Stimulated activated CD8-positive, alpha-beta memory T cell treated with anti-CD3 and anti-CD28 coated beads, Interleukin-4, amount 100 ng/mL, for 48 hours (primary cell): ENCODE measurements at regions not wholly inside any gene's neighbourhood (a gene's known extent, or its start where the extent isn't known, plus 50 kb on each side); places are given as distances from the start of the nearest gene placed in this dataset.

Source experiments
- DNase-seq: peaks from one replicate; pipeline ENCODE4 v3.0.0-alpha.2; 2020

DNA sequence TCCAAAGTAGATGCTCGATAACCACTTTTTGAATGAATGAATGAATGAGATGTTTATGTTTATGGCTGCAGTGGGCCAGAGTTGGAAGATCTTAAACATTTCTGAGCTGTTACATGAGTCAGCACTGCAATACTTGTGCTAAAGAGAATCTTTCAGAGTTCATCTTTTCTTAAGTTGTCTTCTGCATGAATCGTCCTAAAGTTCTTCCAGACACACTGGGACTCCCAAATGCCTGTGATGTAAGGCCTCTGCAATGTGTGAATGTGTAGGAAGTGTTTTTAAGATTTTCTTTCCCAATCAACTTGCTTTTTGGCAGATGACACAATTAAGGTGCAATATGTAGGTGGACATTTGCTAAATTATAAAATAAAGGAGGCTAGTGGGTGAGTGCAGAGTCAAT lies 50.3 kb upstream of the TRIM9 start:
- no peak for DNase-seq

- DNase-seq: no peak
These were observed 52.3 kb upstream of the TRIM9 start for GRCh38 chr14:51147183-51147582.

GRCh38 chr14:51155326-51155725 lies 60.4 kb upstream of the TRIM9 start:
- no peak for DNase-seq

- DNase-seq: no peak
These were observed 62.1 kb upstream of the TRIM9 start for GRCh38 chr14:51157012-51157411.

DNA sequence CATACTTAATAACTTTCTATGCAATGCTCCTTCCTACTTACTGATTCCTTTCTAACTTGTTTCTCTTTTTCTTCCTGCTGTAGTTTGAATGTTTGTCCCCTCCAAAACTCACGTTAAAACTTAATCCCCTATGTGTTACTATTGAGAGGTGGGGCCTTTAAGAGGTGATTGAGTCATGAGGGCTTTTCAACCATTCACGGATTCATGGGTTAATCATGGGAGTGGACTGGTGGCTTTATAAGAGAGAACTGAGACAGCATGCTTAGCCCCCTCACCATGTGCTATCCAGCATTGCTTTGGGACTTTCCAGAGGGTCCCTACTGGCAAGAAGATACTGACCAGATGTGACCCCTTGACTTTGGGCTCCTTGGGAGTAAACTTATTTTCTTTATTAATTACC lies 66.0 kb upstream of the TRIM9 start:
- DNase-seq: no peak

DNA sequence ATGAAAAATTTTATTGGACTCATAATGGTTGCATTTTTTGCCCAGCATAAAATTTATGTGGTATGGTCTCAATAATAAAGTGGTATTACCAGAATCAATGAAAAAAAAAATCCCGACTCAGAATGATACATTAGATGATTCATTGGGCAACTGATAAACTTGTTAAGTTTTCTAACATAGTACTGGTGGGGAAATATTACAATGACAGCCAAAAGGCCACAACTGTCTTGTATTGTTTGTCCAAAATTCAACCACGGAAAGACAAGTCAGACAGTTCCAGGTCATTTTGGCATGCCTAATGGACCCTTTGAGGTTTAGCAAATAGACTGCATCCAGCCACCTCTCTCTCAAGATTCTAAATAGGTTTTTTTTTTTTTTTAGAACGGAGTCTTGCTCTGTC lies 70.5 kb upstream of the TRIM9 start:
- DNase-seq: no peak

DNA sequence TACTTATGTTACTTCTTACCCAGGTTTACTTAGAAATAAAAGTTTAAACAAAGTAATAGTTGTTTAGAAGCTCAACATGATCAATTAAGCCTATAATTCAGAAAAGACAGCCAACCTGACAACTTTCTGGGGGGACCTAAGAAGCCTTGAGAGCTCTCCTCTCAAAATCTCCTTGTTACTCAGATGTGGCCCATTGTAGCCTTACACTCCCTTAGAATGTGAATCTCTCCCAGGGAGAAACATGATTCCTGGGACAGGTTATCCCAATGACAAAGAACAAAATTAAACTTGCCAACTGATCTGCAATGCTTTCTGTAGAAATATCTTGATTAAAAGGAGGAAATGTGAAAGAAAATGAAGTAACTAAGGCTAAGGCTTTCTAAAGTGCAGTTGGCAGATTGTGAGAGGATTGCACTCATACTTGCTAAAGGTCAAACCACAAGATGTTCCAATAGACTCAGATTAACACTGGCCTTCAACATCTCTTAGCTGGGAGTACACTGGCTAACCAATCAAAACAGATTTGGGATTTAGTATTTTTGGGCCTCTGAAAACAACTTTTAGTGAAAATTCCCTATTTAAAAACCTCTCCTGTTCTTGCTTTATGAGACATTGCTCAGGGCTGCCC lies 72.3 kb upstream of the TMX1 start:
- no peak for DNase-seq

- no peak for DNase-seq
These were observed 71.8 kb upstream of the TMX1 start for GRCh38 chr14:51168215-51168613.

GRCh38 chr14:51173863-51174262 lies 66.2 kb upstream of the TMX1 start:
- no peak for DNase-seq

DNA sequence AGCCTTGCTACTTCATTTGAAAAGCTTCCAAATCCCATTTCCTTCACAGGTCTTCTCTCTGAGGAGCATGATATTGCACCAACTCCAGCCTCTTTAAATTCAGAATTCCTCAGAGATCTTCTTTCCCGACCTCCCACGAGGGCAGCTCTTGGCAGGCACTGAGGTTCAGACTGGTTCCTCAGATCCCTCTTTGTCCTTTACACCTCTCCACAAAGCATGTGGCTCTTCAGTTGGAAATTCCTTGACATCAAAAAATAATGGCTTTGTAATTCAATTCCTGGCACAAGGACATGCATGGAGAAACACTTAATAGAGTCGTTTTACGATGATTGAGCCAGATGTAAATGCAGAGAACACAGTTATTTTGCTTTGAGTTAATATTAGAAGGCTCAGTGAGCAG lies 63.2 kb upstream of the TMX1 start:
- no peak for DNase-seq

GRCh38 chr14:51180577-51180976 lies 59.5 kb upstream of the TMX1 start:
- no peak for DNase-seq

DNA sequence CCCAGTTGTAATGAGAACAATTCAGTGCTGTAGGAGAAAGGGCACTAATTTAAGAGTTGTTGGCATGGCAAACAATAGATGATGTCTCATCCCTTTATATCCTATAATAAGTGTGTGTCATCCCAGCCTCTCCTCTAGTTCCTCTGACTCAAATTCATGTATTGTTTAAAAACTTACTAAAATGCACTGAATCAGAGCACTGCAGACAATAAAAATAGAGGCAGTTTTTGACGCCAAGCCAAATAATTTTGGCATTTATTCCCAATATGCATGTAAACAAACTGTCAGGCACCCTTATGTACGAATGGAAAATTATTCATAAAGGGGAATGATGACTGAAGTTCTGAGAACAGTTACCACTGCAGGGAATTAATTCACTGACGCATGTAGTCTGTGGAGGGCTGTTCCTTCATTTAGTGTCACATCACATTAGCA lies 57.9 kb upstream of the TMX1 start:
- no peak for DNase-seq

GRCh38 chr14:51185180-51185579 lies 54.9 kb upstream of the TMX1 start:
- peak; percentile 32 for DNase-seq

DNA sequence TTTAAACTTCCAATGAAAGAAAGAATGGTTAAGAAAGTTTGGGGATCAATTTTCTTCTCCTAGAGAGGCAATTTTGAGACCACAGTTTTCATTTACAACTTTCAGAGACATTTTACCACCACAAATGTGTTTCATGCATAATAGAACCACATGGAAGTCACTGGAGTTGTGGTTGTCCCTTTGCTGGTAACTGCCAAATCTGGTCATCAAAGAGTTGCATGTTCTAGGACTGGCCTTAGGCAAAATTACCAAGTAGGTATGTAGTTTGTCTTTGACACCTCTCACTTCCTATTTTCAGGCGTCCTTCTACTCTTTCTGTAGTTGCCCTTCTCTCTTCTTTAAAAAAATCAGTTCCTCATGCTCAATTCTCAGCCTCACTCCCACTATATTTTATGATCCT lies 54.3 kb upstream of the TMX1 start:
- no peak for DNase-seq

- no peak for DNase-seq
These were observed 51.4 kb upstream of the TMX1 start for GRCh38 chr14:51188566-51189185.

DNA sequence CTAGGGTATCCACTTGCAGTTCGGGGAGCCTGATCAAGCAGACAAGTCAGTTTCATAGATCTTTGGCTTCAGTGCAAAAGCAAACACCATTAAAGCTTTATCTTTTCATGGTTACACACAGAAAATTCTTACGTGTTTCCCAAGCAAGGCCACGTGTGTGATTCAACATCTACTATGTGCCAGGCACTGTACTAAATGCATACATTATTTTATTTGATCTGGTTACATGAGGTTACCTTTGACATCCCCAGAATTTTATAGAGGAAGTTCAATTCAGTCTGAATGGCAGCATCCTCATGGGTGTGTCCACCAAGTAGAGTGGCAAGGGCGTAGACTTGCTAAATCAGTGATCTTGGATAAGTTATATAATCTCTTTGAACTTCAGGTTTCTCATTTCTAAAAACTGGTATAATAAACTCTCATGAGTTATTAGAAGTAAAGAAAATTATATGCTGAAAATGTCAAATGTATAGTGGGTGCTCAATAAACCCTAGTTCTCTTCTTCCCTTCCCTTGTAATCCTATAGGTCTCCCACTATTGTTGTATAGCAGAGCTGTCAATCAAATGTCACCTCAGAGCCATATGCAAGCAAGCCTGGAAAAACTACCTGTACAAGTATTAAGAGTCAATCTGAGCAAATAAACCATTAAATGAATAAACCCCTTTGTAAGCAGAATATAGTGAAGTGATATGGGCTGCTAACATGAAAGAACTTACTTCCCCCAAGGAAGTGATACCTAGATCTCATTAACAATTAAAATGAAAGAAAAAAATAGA lies 50.3 kb upstream of the TMX1 start:
- DNase-seq: no peak
